Mesenchymal stem cell (in vitro differentiated cells and primary cell): ENCODE measurements at regions not wholly inside any gene's neighbourhood (a gene's known extent, or its start where the extent isn't known, plus 50 kb on each side); places are given as distances from the start of the nearest gene placed in this dataset.

ENCODE experiments used
- DNase-seq: peaks from one replicate; pipeline ENCODE4 v3.0.0-alpha.2; 2013
- H2AFZ ChIP-seq: one replicate; pipeline ENCODE4 v1.6.1; 2013; ENCODE audit warnings: low read depth, mild to moderate bottlenecking, control low read depth, inconsistent platforms, low read length, moderate library complexity
- H2AK5ac ChIP-seq: 2 replicates; pipeline ENCODE4 v1.6.1; 2013; ENCODE audit warnings: low read length, moderate library complexity, mild to moderate bottlenecking, inconsistent platforms; ENCODE audit not compliant: severe bottlenecking
- H2BK120ac ChIP-seq: one replicate; pipeline ENCODE4 v1.6.1; 2013; ENCODE audit warnings: low read depth, mild to moderate bottlenecking, inconsistent platforms, low read length, moderate library complexity
- H2BK12ac ChIP-seq, 2 experiments: one replicate each; pipeline ENCODE4 v1.6.1; 2013; ENCODE audit warnings: inconsistent platforms in 2 of 2, low read length in 2 of 2, mild to moderate bottlenecking in 2 of 2, moderate library complexity in 2 of 2, control low read depth in 1 of 2
- H2BK15ac ChIP-seq: one replicate; pipeline ENCODE4 v1.6.1; 2013; ENCODE audit warnings: mild to moderate bottlenecking, low read depth, inconsistent platforms; ENCODE audit not compliant: poor library complexity, severe bottlenecking
- H2BK5ac ChIP-seq: 2 replicates; pipeline ENCODE4 v1.6.1; 2013; ENCODE audit warnings: low read depth, mild to moderate bottlenecking, low read length, control low read depth, inconsistent platforms; ENCODE audit not compliant: poor library complexity, severe bottlenecking
- H3K14ac ChIP-seq, 2 experiments: one replicate each; pipeline ENCODE4 v1.6.1; 2013; ENCODE audit warnings: inconsistent platforms in 2 of 2, low read length in 2 of 2, control low read depth in 1 of 2, mild to moderate bottlenecking in 1 of 2, moderate library complexity in 1 of 2
- H3K18ac ChIP-seq, 2 experiments: one replicate each; pipeline ENCODE4 v1.6.1; 2013; ENCODE audit warnings: inconsistent platforms in 2 of 2, low read length in 2 of 2, control low read depth in 1 of 2, low read depth in 1 of 2, mild to moderate bottlenecking in 1 of 2
- H3K23ac ChIP-seq, 2 experiments: one replicate each; pipeline ENCODE4 v1.6.1; 2013; ENCODE audit warnings: inconsistent platforms in 2 of 2, low read length in 2 of 2, mild to moderate bottlenecking in 2 of 2, moderate library complexity in 2 of 2, control low read depth in 1 of 2
- H3K27ac ChIP-seq: 2 replicates; pipeline ENCODE4 v1.5.1; 2013; ENCODE audit warnings: mild to moderate bottlenecking, moderate library complexity, low read length, control low read depth, inconsistent platforms; ENCODE audit not compliant: poor library complexity, severe bottlenecking
- H3K27me3 ChIP-seq, 2 experiments: 2 replicates each; pipeline versions ENCODE4 v1.6.1 to v1.7.0; 2013; ENCODE audit warnings: low read length in 2 of 2, mild to moderate bottlenecking in 2 of 2, moderate library complexity in 2 of 2, control low read depth in 1 of 2, inconsistent platforms in 1 of 2; ENCODE audit not compliant: control insufficient read depth in 1 of 2, insufficient read depth in 1 of 2
- H3K36me3 ChIP-seq, 2 experiments: 2 replicates each; pipeline versions ENCODE4 v1.6.1 to v1.7.0; 2013; ENCODE audit warnings: low read length in 2 of 2, control low read depth in 1 of 2, inconsistent platforms in 1 of 2, low read depth in 1 of 2, mild to moderate bottlenecking in 1 of 2; ENCODE audit not compliant: insufficient read depth in 2 of 2, control insufficient read depth in 1 of 2
- H3K4ac ChIP-seq, 2 experiments: one replicate each; pipeline ENCODE4 v1.6.1; 2013; ENCODE audit warnings: inconsistent platforms in 2 of 2, low read length in 2 of 2, mild to moderate bottlenecking in 2 of 2, moderate library complexity in 2 of 2, control low read depth in 1 of 2, low read depth in 1 of 2
- H3K4me1 ChIP-seq: 2 replicates; pipeline ENCODE4 v1.6.1; 2013; ENCODE audit warnings: low read depth, low read length, control low read depth; ENCODE audit not compliant: control insufficient read depth, insufficient read depth
- H3K4me2 ChIP-seq: 2 replicates; pipeline ENCODE4 v1.6.1; 2013; ENCODE audit warnings: low read length, mild to moderate bottlenecking, inconsistent platforms; ENCODE audit not compliant: poor library complexity, severe bottlenecking
- H3K4me3 ChIP-seq, 2 experiments: 2 replicates each; pipeline versions ENCODE4 v1.5.1 to v1.7.0; 2013; ENCODE audit warnings: low read length in 2 of 2, mild to moderate bottlenecking in 2 of 2, control low read depth in 1 of 2, low read depth in 1 of 2; ENCODE audit not compliant: insufficient read depth in 1 of 2
- H3K79me1 ChIP-seq: replicated peaks from 2 replicates; pipeline ENCODE4 v1.6.1; 2013; ENCODE audit warnings: mild to moderate bottlenecking, control low read depth, low read length, inconsistent platforms; ENCODE audit not compliant: poor library complexity, severe bottlenecking
- H3K9ac ChIP-seq: 2 replicates; pipeline ENCODE4 v1.7.0; 2013; ENCODE audit warnings: mild to moderate bottlenecking, low read length, moderate library complexity
- H3K9me3 ChIP-seq: 2 replicates; pipeline ENCODE4 v1.7.0; 2013; ENCODE audit warnings: mild to moderate bottlenecking, low read length; ENCODE audit not compliant: control insufficient read depth
- H4K8ac ChIP-seq: one replicate; pipeline ENCODE4 v1.6.1; 2013; ENCODE audit warnings: inconsistent platforms, mild to moderate bottlenecking, low read length, moderate library complexity
- H4K91ac ChIP-seq: one replicate; pipeline ENCODE4 v1.6.1; 2013; ENCODE audit warnings: mild to moderate bottlenecking, low read length, inconsistent platforms
- WGBS: methylation state at CpG from one replicate; pipeline ENCODE4 v1.1.7; 2013; ENCODE audit warnings: mixed read lengths; 5-methylcytosine and 5-hydroxymethylcytosine counted together

GRCh38 chr10:94146313-94146712 is 152.6 kb downstream of the PLCE1 start:
- no peak overlapping the region for H3K9ac ChIP-seq
- 92% methylated on average over 8 of the region's 8 CpGs for WGBS
- H3K18ac ChIP-seq = no peak overlapping the region
- no peak overlapping the region for H2BK5ac ChIP-seq
- H3K9me3 ChIP-seq = no peaks in the 10 kb centered on the region
- no peak overlapping the region for H2AK5ac ChIP-seq
- H3K4me3 ChIP-seq = no peak overlapping the region
- DNase-seq = no peak
- no peak overlapping the region for H3K27ac ChIP-seq
- H3K4me1 ChIP-seq = no peaks in the 10 kb centered on the region
- no peak overlapping the region for H2BK15ac ChIP-seq
- H3K23ac ChIP-seq = no peak overlapping the region
- no peaks in the 10 kb centered on the region for H3K79me1 ChIP-seq
- no peaks in the 10 kb centered on the region for H3K27me3 ChIP-seq
- H2BK12ac ChIP-seq = no peak overlapping the region
- H3K36me3 ChIP-seq = no peaks in the 10 kb centered on the region
- no peak overlapping the region for H2BK120ac ChIP-seq
- no peak overlapping the region for H3K4me2 ChIP-seq
- no peak overlapping the region for H3K14ac ChIP-seq
- no peak overlapping the region for H4K91ac ChIP-seq
- H4K8ac ChIP-seq = no peak overlapping the region
- H2AFZ ChIP-seq = no peak overlapping the region
- H3K4ac ChIP-seq = no peak overlapping the region

- no peak overlapping the region for H2BK15ac ChIP-seq
- H3K27me3 ChIP-seq = no peaks in the 10 kb centered on the region
- H3K23ac ChIP-seq = no peak overlapping the region
- H3K18ac ChIP-seq = no peak overlapping the region
- no peaks in the 10 kb centered on the region for H3K36me3 ChIP-seq
- H3K9me3 ChIP-seq = no peaks in the 10 kb centered on the region
- H3K14ac ChIP-seq = no peak overlapping the region
- no peak overlapping the region for H4K91ac ChIP-seq
- H2BK120ac ChIP-seq = no peak overlapping the region
- no peaks in the 10 kb centered on the region for H3K79me1 ChIP-seq
- H3K4ac ChIP-seq = no peak overlapping the region
- no peak overlapping the region for H2AFZ ChIP-seq
- no peak overlapping the region for H2AK5ac ChIP-seq
- no peaks in the 10 kb centered on the region for H3K4me1 ChIP-seq
- no peak overlapping the region for H3K9ac ChIP-seq
- 93% methylated on average over 5 of the region's 5 CpGs for WGBS
- H2BK5ac ChIP-seq = no peak overlapping the region
- no peak overlapping the region for H3K4me3 ChIP-seq
- no peak overlapping the region for H3K4me2 ChIP-seq
- H2BK12ac ChIP-seq = no peak overlapping the region
- H3K27ac ChIP-seq = no peak overlapping the region
- no peak overlapping the region for H4K8ac ChIP-seq
- DNase-seq = no peak
Measured at GRCh38 chr10:94146746-94147145, 153.0 kb downstream of the PLCE1 start.

- H2AK5ac ChIP-seq = no peak overlapping the region
- no peaks in the 10 kb centered on the region for H3K9me3 ChIP-seq
- no peak overlapping the region for H2BK5ac ChIP-seq
- no peak overlapping the region for H4K8ac ChIP-seq
- no peak overlapping the region for H3K9ac ChIP-seq
- no peak overlapping the region for H3K4me3 ChIP-seq
- no peaks in the 10 kb centered on the region for H3K27me3 ChIP-seq
- no peak overlapping the region for H2BK12ac ChIP-seq
- no peak overlapping the region for H3K4me2 ChIP-seq
- no peak overlapping the region for H3K18ac ChIP-seq
- no peak overlapping the region for H4K91ac ChIP-seq
- no peak overlapping the region for H3K23ac ChIP-seq
- no peak overlapping the region for H2BK120ac ChIP-seq
- no peak overlapping the region for H3K27ac ChIP-seq
- no peak overlapping the region for H3K14ac ChIP-seq
- no peaks in the 10 kb centered on the region for H3K36me3 ChIP-seq
- no peaks in the 10 kb centered on the region for H3K79me1 ChIP-seq
- 100% methylated on average over 1 of the region's 2 CpGs for WGBS
- no peak for DNase-seq
- no peak overlapping the region for H3K4ac ChIP-seq
- no peaks in the 10 kb centered on the region for H3K4me1 ChIP-seq
- no peak overlapping the region for H2AFZ ChIP-seq
- H2BK15ac ChIP-seq = no peak overlapping the region
Measured at GRCh38 chr10:94149702-94150101, 156.0 kb downstream of the PLCE1 start.

- Histone ChIP-seq H3K27ac (no peak overlapping the region), H2BK120ac (no peak overlapping the region), H3K4ac (no peak overlapping the region), H3K36me3 (no peaks in the 10 kb centered on the region), H2BK5ac (no peak overlapping the region), H3K23ac (no peak overlapping the region), H2BK12ac (no peak overlapping the region), H3K79me1 (no peaks in the 10 kb centered on the region), H3K4me2 (no peak overlapping the region), H4K8ac (no peak overlapping the region), H3K14ac (no peak overlapping the region), H3K9ac (no peak overlapping the region), H2BK15ac (no peak overlapping the region), H3K18ac (no peak overlapping the region), H3K4me3 (no peak overlapping the region), H2AFZ (no peak overlapping the region), H3K9me3 (no peaks in the 10 kb centered on the region), H3K4me1 (no peaks in the 10 kb centered on the region), H3K27me3 (no peaks in the 10 kb centered on the region), H2AK5ac (no peak overlapping the region), H4K91ac (no peak overlapping the region)
- no peak for DNase-seq
- 80% methylated on average over 1 of the region's 1 CpG for WGBS
Measured at GRCh38 chr10:94150541-94151184, 156.9 kb downstream of the PLCE1 start.
